Naive B cell (primary cell): ENCODE measurements at regions not wholly inside any gene's neighbourhood (a gene's known extent, or its start where the extent isn't known, plus 50 kb on each side); places are given as distances from the start of the nearest gene placed in this dataset.

ENCODE experiments used
- ATAC-seq, 2 donors: fragments of 150-1000 bp; cut with Tn5 transposase; 2 replicates each; pipeline ENCODE4 v1.10.0; 2021; ENCODE audit warnings: low read depth in 2 of 2, mild to moderate bottlenecking in 2 of 2, moderate library complexity in 2 of 2
- DNase-seq: peaks from one replicate; pipeline ENCODE4 v3.0.0; 2022
- H3K27ac Mint-ChIP-seq, 6 donors: one replicate each; pipeline ENCODE4 v1.8.0; 2020 to 2022; ENCODE audit warnings: mild to moderate bottlenecking in 6 of 6, mixed read lengths in 6 of 6, moderate library complexity in 5 of 6, inconsistent platforms in 2 of 6
- H3K27me3 Mint-ChIP-seq, 3 donors: one replicate each; pipeline ENCODE4 v1.8.0; 2021 to 2022; ENCODE audit warnings: mixed read lengths in 3 of 3, mild to moderate bottlenecking in 1 of 3
- H3K36me3 Mint-ChIP-seq, 2 donors: one replicate each; pipeline ENCODE4 v1.8.0; 2020 to 2022; ENCODE audit warnings: mixed read lengths in 2 of 2, inconsistent platforms in 1 of 2, mild to moderate bottlenecking in 1 of 2
- H3K4me1 Mint-ChIP-seq, 3 donors: one replicate each; pipeline ENCODE4 v1.8.0; 2020 to 2022; ENCODE audit warnings: mixed read lengths in 3 of 3, inconsistent platforms in 1 of 3, mild to moderate bottlenecking in 1 of 3, moderate library complexity in 1 of 3
- H3K4me3 Mint-ChIP-seq, 8 donors: one replicate each; pipeline ENCODE4 v1.8.0; 2020 to 2022; ENCODE audit warnings: mild to moderate bottlenecking in 8 of 8, mixed read lengths in 8 of 8, moderate library complexity in 8 of 8, inconsistent platforms in 2 of 8
- H3K9me3 Mint-ChIP-seq, 7 donors: one replicate each; pipeline ENCODE4 v1.8.0; 2020 to 2022; ENCODE audit warnings: mixed read lengths in 7 of 7, mild to moderate bottlenecking in 5 of 7, inconsistent platforms in 2 of 7, moderate library complexity in 1 of 7

DNA sequence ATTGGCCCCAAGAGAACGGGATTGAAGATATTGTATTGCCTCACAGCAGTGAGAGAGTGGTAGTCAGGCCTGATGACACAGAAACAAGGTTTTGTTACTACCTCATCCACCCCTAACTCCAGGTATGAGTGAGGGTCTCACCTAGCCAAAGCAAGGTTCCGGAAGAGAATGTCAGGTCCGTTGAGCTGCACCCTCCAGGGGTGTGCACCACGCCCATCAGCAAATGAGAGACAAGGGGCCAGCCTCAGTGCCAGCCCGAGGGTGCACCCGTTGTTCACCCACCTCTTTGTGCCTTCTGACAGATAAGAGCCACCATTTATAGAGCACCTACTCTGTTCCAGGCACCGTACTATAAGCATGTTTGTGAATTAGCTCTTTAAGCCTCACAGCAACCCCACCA lies 121.9 kb upstream of the IPO9 start:
- H3K4me3 Mint-ChIP-seq = no peak overlapping the region
- no peak overlapping the region for H3K27ac Mint-ChIP-seq
- H3K27me3 Mint-ChIP-seq = peaks cover 0 to 10% (median 4%) of the 10 kb centered on the region in 3 donors
- ATAC-seq = no peak
- peaks cover 0 to 5% (median 0%) of the 10 kb centered on the region in 3 donors for H3K4me1 Mint-ChIP-seq
- H3K9me3 Mint-ChIP-seq = peaks cover 0 to 3% (median under 1%) of the 10 kb centered on the region in 7 donors
- peaks cover under 1 to 8% of the 10 kb centered on the region in 2 donors for H3K36me3 Mint-ChIP-seq
- no peak for DNase-seq

DNA sequence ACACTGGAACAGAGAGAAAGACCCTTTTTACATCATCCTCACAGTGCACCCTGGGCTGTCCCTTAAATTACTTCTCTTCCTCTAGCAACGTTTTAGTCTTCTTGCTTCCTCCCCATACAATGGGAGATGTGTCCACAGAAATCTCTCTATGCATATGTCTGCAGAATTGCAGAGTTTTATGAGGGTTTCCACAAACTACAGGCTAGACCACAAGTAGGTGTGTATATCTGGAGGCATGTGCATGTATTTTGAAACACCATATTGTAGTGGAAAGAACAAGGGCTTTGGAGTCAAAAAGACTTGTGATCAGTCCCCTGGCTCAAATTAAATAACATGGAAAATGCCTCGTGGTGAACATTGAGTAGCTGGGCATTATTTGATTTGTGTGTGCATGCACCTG lies 121.3 kb upstream of the IPO9 start:
- Mint-ChIP-seq H3K36me3 (peaks cover 0 to 3% of the 10 kb centered on the region in 2 donors), H3K27ac (no peak overlapping the region), H3K27me3 (peaks cover 0 to 10% (median 4%) of the 10 kb centered on the region in 3 donors), H3K4me3 (no peak overlapping the region), H3K9me3 (peaks cover 0 to 1% (median 0%) of the 10 kb centered on the region in 7 donors), H3K4me1 (peaks cover 0 to 5% (median 0%) of the 10 kb centered on the region in 3 donors)
- no peak for DNase-seq
- no peak for ATAC-seq

DNA sequence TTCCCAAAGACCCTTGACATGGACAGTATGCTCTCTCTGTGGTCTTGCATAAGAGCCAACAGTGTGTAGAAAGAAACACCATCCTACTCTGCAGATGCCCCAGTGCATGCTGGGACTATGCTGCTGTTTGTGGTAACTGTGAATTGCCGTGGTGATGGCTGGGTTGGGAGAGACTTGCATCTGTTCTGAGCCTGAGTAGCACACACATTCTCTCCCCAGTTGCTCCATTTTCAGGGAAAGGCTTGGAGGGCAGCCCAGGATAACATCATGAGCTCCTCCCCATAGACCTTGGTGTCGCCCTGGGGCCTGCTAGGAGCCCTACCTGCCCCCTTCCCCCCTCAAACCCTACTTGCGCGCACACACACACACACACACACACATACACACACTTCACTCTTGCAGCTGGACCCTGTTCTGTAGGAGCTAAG lies 120.9 kb upstream of the IPO9 start:
- H3K27ac Mint-ChIP-seq = no peak overlapping the region
- no peaks in the 10 kb centered on the region for H3K36me3 Mint-ChIP-seq
- DNase-seq (no peak), ATAC-seq (no peak)
- no peak overlapping the region for H3K4me3 Mint-ChIP-seq
- H3K4me1 Mint-ChIP-seq = peaks cover 0 to 5% (median 0%) of the 10 kb centered on the region in 3 donors
- H3K9me3 Mint-ChIP-seq = no peaks in the 10 kb centered on the region
- H3K27me3 Mint-ChIP-seq = peaks cover 0 to 10% (median 4%) of the 10 kb centered on the region in 3 donors

DNA sequence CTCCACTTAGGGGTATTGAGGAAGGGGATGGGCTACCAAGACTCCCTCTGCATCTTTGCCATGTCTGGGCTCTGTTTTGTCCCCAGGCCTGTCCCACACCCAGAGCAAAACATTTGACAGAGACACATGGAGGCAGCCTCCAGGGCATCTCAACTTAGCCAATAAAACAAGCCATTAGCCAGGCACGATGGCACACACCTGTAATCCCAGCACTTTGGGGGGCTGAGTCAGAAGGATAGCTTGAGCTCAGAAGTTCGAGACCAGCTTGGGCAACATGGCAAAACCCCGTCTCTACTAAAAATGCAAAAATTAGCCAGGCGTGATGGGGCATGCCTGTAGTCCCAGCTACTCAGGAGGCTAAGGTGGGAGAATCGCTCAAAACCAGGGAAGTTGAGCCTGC lies 120.3 kb upstream of the IPO9 start:
- DNase-seq = no peak
- no peak for ATAC-seq
- H3K36me3 Mint-ChIP-seq = no peaks in the 10 kb centered on the region
- peaks cover 0 to 10% (median 4%) of the 10 kb centered on the region in 3 donors for H3K27me3 Mint-ChIP-seq
- no peak overlapping the region for H3K27ac Mint-ChIP-seq
- no peaks in the 10 kb centered on the region for H3K9me3 Mint-ChIP-seq
- H3K4me1 Mint-ChIP-seq = peaks cover 0 to 5% (median 0%) of the 10 kb centered on the region in 3 donors
- H3K4me3 Mint-ChIP-seq = no peak overlapping the region

DNA sequence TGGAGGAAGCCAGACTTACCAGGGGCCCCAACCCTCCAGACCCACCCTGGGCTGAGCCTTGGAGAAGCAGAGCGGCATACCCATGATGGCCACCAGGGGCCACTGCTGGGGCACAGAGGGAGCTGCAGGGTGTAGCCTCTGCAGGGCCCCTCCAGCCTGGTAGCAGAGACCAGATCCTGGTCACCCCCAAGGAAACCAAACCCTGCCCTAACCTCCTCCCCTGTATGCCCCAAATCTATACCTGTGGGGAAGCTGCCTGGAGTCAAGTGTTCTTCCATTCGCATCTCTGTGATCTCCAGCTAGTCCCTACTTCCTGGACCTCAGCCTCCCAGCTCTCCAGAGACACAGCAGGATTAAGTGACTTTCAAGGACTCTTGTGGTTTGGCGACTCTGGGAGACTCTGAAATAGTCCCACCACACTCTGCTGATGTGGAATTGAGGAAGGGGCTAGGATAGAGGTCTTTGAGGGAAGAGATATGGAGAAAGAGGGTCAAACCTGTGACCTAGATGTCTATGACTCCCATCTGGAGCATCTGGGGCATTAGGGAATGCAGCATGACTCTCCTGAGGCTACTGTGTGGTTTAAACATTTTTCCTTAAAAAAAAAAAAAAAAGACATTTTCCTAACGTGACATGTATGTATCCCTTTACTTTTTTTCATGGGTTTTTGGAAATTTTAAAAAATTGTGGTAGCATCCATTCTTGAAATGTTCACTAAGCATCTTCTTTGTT lies 119.2 kb upstream of the IPO9 start:
- no peaks in the 10 kb centered on the region for H3K4me1 Mint-ChIP-seq
- H3K27me3 Mint-ChIP-seq = peaks cover 0 to 10% (median 4%) of the 10 kb centered on the region in 3 donors
- H3K36me3 Mint-ChIP-seq = no peaks in the 10 kb centered on the region
- peak; percentile 85 to 95 for ATAC-seq
- peak; percentile 53 for DNase-seq
- no peaks in the 10 kb centered on the region for H3K9me3 Mint-ChIP-seq
- no peak overlapping the region for H3K4me3 Mint-ChIP-seq
- no peak overlapping the region for H3K27ac Mint-ChIP-seq

DNA sequence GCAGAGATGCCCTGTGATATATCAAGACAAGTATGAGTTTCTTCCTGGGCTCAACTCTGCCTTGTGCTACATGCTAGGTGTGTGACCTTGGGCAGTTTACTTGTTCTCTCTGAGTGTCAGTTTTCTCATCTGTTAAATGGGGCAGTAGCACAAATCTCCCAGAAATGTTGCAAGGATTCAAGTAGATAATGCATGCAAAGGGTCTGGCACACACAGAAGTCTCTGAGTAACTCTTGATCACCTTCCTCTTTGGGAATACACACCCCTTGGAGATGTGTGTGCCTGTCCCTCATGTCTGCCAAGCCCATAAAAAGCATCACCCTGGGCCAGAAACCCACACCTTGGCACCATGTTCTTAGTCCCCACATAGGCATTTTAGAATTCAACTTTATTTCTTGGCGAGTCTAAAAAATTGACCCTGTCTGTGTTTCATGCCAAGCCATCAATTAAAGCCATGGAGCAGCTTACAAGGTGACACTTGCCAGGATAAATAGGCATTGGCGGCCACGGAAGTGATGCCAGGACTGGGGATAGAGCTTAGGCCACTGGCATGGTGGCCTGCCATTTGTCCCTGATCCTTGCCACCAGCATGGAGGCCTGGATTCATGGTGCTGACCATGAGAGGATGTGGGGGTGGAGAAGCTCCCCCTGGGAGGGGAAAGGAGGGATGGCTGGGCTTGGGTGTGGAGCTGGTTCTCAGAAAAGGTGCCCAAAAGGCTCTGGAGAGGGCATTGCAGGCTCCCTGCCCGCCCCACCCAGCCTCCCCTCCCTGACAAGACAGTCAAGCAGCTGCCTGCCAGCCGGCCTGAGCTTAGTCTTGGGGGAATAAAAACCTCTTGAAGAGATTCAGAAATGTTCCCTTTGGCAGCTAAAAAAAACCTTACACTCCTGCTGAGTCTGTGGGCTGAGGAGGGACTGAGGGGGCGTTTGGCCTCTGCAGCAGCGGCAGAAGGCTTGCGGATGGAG lies 118.0 kb upstream of the IPO9 start:
- DNase-seq (no peak), ATAC-seq (no peak)
- H3K36me3 Mint-ChIP-seq = no peaks in the 10 kb centered on the region
- no peaks in the 10 kb centered on the region for H3K9me3 Mint-ChIP-seq
- H3K27ac Mint-ChIP-seq = peak overlapping the region in 2 of 6 donors; percentile 60 to 73
- H3K27me3 Mint-ChIP-seq = peaks cover 0 to 4% (median 0%) of the 10 kb centered on the region in 3 donors
- H3K4me3 Mint-ChIP-seq = no peak overlapping the region
- peaks cover 4 to 8% (median 5%) of the 10 kb centered on the region in 3 donors for H3K4me1 Mint-ChIP-seq

DNA sequence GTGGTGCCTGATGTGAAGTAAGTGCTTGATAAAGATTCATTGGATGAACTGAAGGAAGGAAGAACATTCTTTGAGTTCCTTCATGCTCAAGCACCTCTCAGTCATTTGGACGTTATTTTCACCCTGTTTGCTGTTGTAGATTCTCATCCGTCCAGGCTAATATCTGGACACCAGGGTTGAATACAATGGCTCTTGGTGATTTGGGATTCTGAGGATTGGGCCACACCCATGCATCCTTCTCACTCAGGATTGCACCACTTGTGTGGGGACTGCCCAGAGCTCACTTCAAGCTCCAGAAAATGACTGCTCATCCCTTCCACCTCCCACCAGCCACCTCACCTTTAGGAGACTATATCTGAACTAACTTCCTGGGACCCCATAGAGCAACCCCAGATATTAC lies 117.1 kb upstream of the IPO9 start:
- no peaks in the 10 kb centered on the region for H3K27me3 Mint-ChIP-seq
- DNase-seq (no peak), ATAC-seq (no peak)
- H3K4me3 Mint-ChIP-seq = peak overlapping the region in 1 of 8 donors; percentile 25
- peaks cover 9 to 17% (median 12%) of the 10 kb centered on the region in 3 donors for H3K4me1 Mint-ChIP-seq
- peak overlapping the region in 2 of 6 donors; percentile 60 to 73 for H3K27ac Mint-ChIP-seq
- no peaks in the 10 kb centered on the region for H3K9me3 Mint-ChIP-seq
- no peaks in the 10 kb centered on the region for H3K36me3 Mint-ChIP-seq

DNA sequence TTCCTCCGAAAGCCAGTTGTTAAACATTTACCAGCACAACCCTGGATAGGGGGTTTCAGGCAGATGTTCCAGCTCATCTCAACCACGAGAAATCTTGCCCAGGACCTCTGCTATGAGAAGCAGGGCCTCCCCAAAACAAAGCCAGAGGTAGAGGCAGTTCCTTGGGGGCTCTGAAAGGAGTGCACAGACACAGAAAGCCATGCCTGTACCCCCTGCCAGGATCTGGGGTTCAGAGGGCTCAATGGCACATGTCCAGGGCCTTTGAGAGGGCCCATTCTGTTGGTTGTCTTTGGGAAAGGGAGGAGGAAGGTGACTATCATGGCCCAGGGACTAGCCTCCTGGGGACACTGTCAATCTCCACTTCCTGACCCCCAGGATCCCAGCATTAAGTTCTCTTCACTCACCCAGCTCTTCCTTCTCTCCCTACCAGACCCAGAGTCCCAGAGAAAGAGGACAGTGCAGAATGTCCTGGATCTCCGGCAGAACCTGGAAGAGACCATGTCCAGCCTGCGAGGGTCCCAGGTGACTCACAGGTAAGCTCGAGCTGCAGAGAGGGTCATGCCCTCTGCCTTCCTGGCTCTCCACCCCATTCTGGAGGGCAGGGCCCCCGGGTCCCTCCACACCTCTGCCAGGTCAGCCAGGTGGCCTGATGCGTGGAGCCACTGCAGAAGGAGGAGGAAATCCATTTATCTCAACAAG lies 116.4 kb upstream of the IPO9 start:
- peak overlapping the region in 3 of 6 donors; percentile 37 to 68 (median 67) for H3K27ac Mint-ChIP-seq
- ATAC-seq (no peak), DNase-seq (no peak)
- peaks cover 13 to 23% (median 18%) of the 10 kb centered on the region in 3 donors for H3K4me1 Mint-ChIP-seq
- no peaks in the 10 kb centered on the region for H3K36me3 Mint-ChIP-seq
- no peaks in the 10 kb centered on the region for H3K27me3 Mint-ChIP-seq
- H3K4me3 Mint-ChIP-seq = no peak overlapping the region
- no peaks in the 10 kb centered on the region for H3K9me3 Mint-ChIP-seq

DNA sequence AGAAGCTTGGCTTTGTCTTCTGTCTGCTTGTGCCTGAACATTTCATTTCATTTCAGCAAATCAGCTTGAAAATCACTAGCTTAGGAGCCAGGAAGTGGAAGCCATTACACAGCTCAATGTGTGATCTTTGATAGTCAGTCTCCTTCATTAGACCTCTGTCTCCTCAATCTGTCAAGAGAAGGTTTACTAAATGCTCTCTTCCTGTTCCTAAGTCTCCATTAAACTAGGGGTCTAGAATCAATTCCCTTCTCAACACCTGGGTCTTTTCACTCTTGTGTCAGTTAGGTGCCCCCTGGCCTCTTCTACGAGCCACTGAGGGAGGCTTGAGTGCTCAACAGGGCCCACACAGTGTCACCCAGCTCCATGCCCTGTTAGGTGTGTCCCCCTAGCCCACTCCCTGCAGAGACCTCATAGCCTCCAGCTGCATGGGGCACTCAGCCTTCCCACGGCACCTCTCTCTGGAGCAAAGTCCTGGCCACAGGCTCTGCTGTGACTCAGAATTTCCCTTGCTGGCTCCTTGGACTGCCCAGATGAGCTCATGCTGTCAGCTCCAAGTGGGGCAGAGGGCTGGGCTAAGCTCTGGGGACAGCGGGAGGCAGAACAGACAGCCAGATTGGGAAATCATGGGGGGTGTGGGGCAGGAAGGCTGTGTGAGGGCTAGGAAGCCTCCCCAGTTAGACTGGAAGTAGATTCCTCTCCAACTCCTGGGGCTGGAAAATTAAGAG lies 115.7 kb upstream of the IPO9 start:
- H3K27ac Mint-ChIP-seq = peak overlapping the region in 3 of 6 donors; percentile 37 to 75 (median 67)
- no peak for DNase-seq
- no peaks in the 10 kb centered on the region for H3K27me3 Mint-ChIP-seq
- H3K36me3 Mint-ChIP-seq = no peaks in the 10 kb centered on the region
- H3K9me3 Mint-ChIP-seq = no peaks in the 10 kb centered on the region
- no peak for ATAC-seq
- peak overlapping the region in 1 of 8 donors; percentile 56 for H3K4me3 Mint-ChIP-seq
- H3K4me1 Mint-ChIP-seq = peaks cover 20 to 29% (median 25%) of the 10 kb centered on the region in 3 donors

DNA sequence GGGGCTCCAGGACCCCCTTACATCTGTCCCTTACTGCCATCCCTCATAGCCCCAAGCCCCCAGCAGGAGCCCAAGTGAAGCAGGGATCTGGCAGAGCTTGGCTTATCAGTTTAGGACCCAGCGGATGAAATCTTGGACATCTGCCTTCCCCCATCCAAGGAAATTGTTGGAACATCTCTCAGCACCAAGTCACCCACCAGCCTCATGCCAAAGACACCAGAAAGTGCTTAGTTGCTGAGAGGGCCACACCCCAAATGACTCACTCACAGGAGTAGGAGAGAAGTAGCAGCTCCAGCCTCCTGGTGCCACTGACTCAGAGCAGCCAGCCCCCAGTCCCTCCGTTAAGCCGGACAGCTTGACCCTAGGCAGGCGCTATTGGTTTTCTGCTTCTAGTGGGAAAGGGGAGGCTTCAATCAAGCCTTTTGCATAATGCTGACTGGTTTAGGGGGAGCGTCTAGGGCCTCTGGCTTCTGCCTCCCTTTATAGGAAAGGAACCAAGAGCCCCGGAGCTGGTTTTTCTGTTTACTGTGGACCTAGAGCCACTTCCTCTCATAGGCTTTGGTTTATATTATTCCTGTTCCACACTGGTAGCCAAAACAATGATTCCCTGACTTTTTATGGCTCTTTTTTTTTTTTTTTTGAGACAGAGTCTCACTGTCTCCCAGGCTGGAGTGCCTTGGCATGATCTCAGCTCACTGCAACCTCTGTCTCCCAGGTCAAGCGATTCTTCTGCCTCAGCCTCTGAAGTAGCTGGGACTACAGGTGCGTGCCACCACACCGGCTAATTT lies 114.2 kb upstream of the IPO9 start:
- no peaks in the 10 kb centered on the region for H3K9me3 Mint-ChIP-seq
- DNase-seq (no peak), ATAC-seq (no peak)
- peaks cover 20 to 31% (median 29%) of the 10 kb centered on the region in 3 donors for H3K4me1 Mint-ChIP-seq
- H3K27me3 Mint-ChIP-seq = no peaks in the 10 kb centered on the region
- no peaks in the 10 kb centered on the region for H3K36me3 Mint-ChIP-seq
- H3K4me3 Mint-ChIP-seq = no peak overlapping the region
- peak overlapping the region in 2 of 6 donors; percentile 44 to 83 for H3K27ac Mint-ChIP-seq

DNA sequence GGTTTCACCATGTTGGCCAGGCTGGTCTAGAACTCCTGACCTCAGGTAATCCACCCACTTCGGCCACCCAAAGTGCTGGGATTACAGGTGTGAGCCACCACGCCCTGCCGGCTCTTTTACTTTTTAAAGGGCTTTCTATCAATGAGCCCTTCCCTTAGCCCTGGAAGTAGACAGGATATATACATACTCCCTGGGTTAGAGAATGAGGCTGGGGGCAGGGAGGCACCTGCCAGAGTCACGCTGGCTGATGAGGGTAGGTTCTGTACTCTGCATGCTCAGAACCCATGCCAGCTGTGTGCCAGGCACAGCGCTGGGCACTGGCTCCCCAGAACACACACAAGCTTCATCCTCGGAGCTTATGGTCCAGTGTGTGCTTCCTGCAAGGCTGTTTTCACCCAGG lies 113.6 kb upstream of the IPO9 start:
- H3K4me1 Mint-ChIP-seq = peaks cover 23 to 35% (median 31%) of the 10 kb centered on the region in 3 donors
- ATAC-seq (peak; percentile 20 to 40), DNase-seq (no peak)
- no peaks in the 10 kb centered on the region for H3K9me3 Mint-ChIP-seq
- peak overlapping the region in 3 of 6 donors; percentile 1 to 34 (median 2) for H3K27ac Mint-ChIP-seq
- H3K27me3 Mint-ChIP-seq = no peaks in the 10 kb centered on the region
- H3K36me3 Mint-ChIP-seq = no peaks in the 10 kb centered on the region
- peak overlapping the region in 1 of 8 donors; percentile 23 for H3K4me3 Mint-ChIP-seq
